CD4-positive, alpha-beta T cell treated with Interleukin-15 for 1 hour (primary cell): ENCODE measurements at regions not wholly inside any gene's neighbourhood (a gene's known extent, or its start where the extent isn't known, plus 50 kb on each side); places are given as distances from the start of the nearest gene placed in this dataset.
"Not testable (repeated sequence)": the region's sequence is repeated elsewhere in the genome, so short reads cannot be mapped to it uniquely, and the experiment has no call there.

Experiments
- DNase-seq: peaks from one replicate; pipeline ENCODE4 v3.0.0-alpha.2; 2020

- DNase-seq, result no peak
Measured at GRCh38 chr3:59246719-59247401, 197.0 kb upstream of the CFAP20DC start.

GRCh38 chr3:59245859-59246501 lies 196.2 kb upstream of the CFAP20DC start:
- no peak for DNase-seq

GRCh38 chr3:59245300-59245858 lies 195.6 kb upstream of the CFAP20DC start:
- DNase-seq, result no peak

- DNase-seq, result no peak
Measured at GRCh38 chr3:59244343-59244742, 194.5 kb upstream of the CFAP20DC start.

- no peak for DNase-seq
Measured at GRCh38 chr3:59243476-59243875, 193.7 kb upstream of the CFAP20DC start.

GRCh38 chr3:59240666-59241255 lies 190.9 kb upstream of the CFAP20DC start:
- no peak for DNase-seq

GRCh38 chr3:59237121-59237520 lies 187.3 kb upstream of the CFAP20DC start:
- DNase-seq, result no peak

GRCh38 chr3:59235634-59236012 lies 185.8 kb upstream of the CFAP20DC start:
- no peak for DNase-seq

- no peak for DNase-seq
Measured at GRCh38 chr3:59234884-59235633, 185.2 kb upstream of the CFAP20DC start.

- not testable (repeated sequence) for DNase-seq
Measured at GRCh38 chr3:59230379-59230778, 180.6 kb upstream of the CFAP20DC start.

- DNase-seq, result no peak
Measured at GRCh38 chr3:59213860-59214259, 164.0 kb upstream of the CFAP20DC start.

- no peak for DNase-seq
Measured at GRCh38 chr3:59212128-59212779, 162.4 kb upstream of the CFAP20DC start.

GRCh38 chr3:59210260-59210659 lies 160.4 kb upstream of the CFAP20DC start:
- no peak for DNase-seq

- DNase-seq, result no peak
Measured at GRCh38 chr3:59192473-59192872, 142.6 kb upstream of the CFAP20DC start.

- no peak for DNase-seq
Measured at GRCh38 chr3:59191651-59192050, 141.8 kb upstream of the CFAP20DC start.

GRCh38 chr3:59189939-59190338 lies 140.1 kb upstream of the CFAP20DC start:
- no peak for DNase-seq

GRCh38 chr3:59189526-59189925 lies 139.7 kb upstream of the CFAP20DC start:
- no peak for DNase-seq

GRCh38 chr3:59186725-59187124 lies 136.9 kb upstream of the CFAP20DC start:
- no peak for DNase-seq

GRCh38 chr3:59185591-59186369 lies 136.0 kb upstream of the CFAP20DC start:
- DNase-seq, result no peak

GRCh38 chr3:59180006-59180405 lies 130.2 kb upstream of the CFAP20DC start:
- no peak for DNase-seq

GRCh38 chr3:59178698-59179097 lies 128.9 kb upstream of the CFAP20DC start:
- DNase-seq, result no peak

GRCh38 chr3:59171491-59171890 lies 121.7 kb upstream of the CFAP20DC start:
- DNase-seq, result no peak
